NCI-H146 treated with DMSO at 0.1 percent for 48 hours (cell line): ENCODE measurements at regions not wholly inside any gene's neighbourhood (a gene's known extent, or its start where the extent isn't known, plus 50 kb on each side); places are given as distances from the start of the nearest gene placed in this dataset.
A peak's percentile ranks its signal among the peaks of the same experiment; 100 is the strongest.
"Not testable (repeated sequence)": the region's sequence is repeated elsewhere in the genome, so short reads cannot be mapped to it uniquely, and the experiment has no call there.

ENCODE experiments used
- DNase-seq: peaks from one replicate; lab custom pipeline; 2025; ENCODE audit not compliant: unreplicated experiment; lab: John Stamatoyannopoulos, UW

DNA sequence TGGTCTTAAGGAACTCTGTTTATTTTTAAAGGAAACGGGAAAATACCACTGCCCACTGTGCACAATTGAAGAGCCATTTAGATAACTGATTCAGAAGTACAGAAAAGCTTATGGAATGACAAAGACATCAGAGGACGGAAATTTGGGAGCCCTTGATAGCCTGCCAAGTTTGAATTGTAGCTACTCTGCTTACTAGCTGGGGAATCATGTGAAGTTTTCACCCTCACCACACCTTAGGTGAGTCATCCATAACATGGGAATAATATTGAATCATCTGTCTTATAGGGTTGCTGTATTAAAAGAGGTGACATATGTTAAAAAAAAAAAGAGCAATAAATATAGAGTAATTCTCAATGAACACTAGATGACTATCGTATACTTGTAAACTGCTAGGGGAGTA lies 1104.2 kb downstream of the GATA3 start:
- DNase-seq, result no peak

DNA sequence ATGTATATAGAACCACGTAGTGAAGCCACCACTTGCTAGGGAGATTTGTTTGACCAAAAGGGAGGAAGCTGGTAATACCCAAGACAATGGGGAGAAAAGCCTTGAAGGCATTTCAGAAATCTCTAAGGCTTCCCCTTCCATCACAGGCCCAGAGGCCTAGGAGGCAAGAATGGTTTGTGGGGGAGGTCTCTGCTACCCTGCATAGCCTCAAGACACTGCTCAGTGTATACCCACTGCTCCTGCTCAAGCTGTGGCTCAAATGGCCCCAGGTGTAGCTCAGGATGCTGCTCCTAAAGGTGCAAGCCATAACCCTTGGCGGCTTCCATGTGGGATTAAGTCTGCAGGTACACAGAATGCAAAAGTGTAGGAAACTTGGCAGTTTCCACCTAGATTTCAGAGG lies 1105.8 kb downstream of the GATA3 start:
- DNase-seq, result no peak

DNA sequence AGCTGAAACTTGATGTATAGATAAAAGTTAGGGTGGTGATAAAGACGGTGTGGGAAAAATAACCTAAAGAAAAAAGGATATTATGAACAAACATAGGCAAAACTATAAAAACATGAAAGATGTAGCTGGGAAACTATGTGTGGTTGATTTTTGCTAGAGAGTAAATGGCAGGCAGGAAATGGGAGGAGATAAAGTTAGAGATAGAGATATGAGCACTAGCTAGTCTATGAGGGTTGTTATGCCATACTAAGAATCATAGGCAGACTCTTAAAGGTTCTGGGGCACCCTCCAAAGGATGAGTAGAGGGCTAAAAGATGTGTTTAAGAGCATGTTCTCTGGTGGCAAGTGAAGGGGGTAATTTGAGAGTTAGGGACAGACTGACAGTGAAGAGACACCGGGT lies 1109.2 kb downstream of the GATA3 start:
- no peak for DNase-seq

DNA sequence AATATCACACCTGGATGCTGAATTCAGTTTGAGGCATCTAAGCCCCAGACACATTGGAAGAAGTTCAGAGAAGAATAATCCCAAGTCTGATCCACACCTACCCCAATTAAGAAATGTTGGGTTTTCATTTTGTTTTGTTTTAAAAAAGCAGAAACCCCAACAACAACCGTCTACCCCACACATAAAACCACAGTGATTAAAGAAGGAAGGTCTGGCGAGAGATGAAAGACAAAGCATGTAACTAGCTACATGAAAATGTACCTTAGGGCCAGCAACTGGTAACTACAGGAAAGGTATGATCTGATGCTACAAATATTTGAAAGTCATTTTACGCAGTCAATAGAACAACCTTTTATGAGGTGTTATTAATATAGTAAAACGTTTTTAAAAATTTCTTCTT lies 1112.3 kb downstream of the GATA3 start:
- DNase-seq, result no peak

DNA sequence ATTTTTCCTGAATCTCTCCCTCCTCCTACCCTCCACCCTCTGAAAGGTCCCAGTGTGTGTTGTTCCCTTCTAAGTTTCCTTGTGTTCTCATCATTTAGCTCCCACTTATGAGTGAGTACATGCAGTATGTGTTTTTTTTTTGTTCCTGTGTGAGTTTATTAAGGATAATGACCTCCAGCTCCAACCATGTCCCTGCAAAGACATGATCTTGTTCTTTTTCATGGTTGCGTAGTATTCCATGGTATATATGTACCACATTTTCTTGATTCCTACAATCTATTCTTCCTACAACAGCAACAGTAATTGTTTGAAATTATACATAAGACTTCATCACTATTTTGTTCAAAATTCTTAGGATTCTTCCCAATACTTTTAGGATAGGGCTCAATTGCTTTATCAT lies 1117.8 kb downstream of the GATA3 start:
- no peak for DNase-seq

DNA sequence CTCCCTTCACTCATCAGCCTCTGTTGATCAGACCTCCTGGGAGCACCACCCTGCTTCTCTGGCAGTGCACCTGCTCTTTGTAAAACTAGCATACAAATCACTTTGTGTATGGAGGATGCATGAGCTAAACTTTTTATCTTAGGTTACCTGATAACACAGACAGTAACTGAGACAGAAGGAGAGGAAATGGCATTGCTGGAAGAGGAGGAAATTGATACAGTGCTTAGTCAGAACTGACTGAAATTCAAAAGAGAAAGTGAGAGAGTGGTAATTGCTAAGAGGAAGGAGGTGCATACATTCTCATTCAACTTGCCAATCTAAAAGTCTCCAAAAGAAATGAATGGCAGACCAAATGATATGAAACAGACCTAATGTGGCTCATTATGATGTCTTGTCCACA lies 1120.7 kb downstream of the GATA3 start:
- no peak for DNase-seq

DNA sequence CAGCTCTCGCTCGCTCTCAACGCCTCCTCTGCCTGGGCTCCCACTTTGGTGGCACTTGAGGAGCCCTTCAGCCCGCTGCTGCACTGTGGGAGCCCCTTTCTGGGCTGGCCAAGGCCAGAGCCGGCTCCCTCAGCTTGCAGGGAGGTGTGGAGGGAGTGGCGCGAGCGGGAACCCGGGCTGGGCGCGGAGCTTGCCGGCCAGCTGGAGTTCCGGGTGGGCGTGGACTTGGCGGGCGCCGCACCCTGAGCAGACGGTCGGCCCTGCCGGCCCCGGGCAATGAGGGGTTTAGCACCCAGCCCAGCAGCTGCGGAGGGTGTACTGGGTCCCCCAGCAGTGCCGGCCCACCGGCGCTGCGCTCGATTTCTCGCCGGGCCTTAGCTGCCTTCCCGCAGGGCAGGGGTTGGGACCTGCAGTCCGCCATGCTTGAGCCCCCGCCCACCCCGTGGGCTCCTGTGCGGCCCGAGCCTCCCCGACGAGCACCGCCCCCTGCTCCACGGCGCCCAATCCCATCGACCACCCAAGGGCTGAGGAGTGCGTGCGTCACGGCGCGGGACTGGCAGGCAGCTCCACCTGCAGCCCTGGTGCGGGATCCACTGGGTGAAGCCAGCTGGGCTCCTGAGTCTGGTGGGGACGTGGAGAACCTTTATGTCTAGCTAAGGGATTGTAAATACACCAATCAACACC lies 1128.9 kb downstream of the GATA3 start:
- not testable (repeated sequence) for DNase-seq

DNA sequence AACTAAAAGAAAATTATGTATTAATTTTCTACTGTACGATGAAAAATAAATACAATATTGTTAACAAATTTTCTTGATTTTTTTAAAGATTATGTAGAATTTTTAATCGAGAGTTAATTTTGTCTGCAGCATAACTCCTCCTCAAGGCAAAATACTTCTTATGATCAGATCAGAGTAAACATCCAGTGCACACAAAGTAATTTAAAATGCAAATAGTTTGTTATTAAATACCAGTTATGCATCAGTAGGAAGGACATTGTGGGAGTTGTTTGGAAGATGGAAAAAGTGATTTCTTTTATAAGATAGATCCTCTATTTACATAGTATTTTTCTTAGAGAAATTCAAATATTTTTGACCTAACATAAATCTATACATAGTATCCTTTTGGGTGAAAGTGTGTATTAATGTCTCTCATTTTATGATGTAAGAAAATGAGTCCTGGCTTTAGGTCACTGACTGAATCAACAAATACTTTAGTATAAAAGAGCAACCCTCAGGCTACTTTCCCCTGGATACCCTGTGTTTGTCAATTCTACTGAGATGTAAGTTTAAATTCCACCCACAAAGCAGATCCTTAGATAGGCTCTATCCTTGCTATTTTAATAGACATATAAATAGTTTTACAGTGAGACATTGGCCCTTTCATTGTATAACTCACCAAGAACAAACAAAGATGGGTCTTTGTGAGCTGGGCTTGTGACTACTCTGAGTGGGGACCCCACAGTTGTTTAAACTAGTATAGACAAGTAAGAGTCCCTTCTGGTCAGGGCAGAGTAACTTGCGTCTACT lies 1133.7 kb downstream of the GATA3 start:
- DNase-seq, result no peak

DNA sequence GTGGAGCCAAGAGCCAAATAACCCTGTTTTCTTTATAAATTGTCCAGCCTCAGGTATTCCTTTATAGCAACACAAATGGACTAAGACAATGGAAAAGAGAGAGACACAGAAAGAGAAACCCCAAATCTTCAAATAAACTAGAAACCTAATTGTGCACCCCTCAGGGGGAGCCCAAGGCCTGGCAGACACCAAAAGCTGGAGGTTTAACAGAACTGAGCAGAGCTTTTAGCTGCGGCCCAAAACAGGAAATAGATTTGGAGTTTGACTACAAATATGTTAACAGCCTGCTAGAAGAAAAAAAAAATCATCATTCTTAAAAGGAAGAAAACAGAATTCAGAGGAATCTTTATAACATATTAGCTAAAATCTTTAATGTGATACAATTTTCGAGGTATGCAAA lies 1135.0 kb downstream of the GATA3 start:
- no peak for DNase-seq

DNA sequence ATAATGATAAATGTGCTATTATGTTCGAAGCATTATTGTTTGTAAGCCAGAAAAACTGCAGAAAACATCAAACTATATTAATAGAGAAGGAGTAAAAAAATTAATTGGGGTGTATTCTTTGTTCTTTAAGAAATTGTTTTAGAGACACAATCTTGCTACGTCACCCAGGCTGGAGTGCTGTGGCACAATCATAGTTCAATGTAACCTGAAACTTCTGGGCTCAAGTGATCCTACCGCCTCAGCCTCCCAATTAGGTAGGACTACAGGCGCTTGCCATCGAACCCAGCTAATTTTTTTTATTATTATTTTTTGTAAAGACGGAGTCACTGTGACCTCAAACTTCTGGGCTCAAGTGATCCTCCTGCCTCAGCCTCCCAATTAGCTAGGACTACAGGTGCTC lies 1138.6 kb downstream of the GATA3 start:
- DNase-seq, result no peak

DNA sequence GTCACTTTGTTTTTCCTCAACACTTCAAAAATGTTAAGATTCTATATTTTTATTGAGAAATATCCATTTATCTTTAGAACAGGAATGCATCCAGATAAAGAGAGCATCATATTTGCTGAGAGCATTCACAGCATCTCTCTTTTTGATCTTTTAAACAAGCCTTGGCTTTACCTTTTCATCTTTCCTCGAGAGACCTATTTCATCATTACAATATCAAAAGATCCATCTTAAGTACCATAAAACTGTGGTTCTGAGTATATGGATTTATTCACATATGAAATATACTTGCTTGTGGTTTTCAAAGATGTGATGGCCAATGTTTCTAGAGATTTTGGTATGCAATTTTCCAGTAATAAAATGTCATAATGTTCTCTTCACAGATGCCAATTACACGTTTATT lies 1140.9 kb downstream of the GATA3 start:
- no peak for DNase-seq

DNA sequence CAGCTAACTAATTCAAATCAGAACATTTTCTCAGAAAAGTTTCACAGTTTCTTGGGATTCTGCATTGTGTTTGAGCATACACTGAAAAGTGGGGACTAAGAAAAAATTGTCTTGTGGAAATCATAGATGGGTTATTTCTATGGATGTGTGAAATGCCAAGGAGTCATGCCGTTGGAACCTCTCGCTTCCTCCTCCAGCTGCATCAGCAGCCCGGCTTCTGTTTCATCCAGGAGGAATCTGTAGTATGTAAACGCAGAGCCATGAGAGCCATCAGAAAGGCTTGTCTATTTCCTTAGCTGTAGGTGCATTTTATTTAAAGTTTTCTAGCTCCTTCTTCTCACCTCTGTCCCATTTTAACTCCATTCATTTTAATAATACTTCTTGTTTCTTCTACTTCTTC lies 1144.1 kb downstream of the GATA3 start:
- no peak for DNase-seq

DNA sequence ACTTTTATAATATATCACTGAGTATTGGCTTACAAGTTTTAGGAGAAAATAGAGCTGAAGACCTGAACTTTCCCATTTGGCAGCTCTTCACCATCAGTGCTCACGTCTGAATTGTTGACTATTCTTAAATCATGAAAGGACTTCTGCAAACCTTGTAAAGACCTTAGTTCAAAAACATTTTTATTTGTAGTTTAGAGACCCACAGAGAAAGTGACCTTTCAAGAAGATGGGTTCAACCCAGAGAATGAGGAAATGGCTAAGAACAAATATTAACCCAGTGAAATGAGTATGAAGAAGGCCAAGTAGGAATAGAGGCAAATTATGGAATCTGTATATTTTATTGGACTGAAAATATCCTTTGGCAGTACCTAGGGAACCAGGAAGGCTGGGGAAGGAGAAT lies 1151.1 kb downstream of the GATA3 start:
- no peak for DNase-seq

DNA sequence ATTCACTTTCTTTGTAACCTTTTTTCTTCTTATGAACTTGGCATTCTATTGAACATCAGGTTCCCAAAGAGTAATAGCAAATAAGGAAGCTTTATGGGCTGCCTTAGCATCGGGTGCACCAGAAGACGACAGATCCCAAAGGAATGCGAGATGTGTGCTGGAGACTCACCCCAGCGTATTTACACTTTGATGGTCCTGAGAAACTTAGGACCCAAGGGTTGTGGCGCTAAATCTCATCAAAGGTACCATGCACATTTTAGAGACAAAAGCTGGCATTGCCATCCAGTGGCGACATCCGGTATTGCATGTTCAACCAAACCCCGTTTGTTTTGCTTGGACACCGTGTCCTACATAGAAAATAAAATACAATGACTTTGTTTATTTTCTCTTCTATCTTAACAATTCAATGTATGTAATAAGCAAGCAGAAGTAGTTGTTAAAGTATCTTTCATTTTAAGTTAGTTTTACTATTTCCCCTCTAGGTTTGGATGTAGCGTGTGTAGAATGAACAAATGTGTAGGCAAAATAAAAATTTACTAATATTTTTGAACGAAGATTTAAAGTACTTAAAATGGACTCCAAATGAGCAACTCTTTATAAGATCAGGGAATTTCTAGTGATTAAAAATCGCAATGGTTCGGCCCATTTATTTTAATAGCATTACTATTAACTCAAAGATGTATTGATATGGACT lies 1154.8 kb downstream of the GATA3 start:
- DNase-seq, result peak; percentile 14

DNA sequence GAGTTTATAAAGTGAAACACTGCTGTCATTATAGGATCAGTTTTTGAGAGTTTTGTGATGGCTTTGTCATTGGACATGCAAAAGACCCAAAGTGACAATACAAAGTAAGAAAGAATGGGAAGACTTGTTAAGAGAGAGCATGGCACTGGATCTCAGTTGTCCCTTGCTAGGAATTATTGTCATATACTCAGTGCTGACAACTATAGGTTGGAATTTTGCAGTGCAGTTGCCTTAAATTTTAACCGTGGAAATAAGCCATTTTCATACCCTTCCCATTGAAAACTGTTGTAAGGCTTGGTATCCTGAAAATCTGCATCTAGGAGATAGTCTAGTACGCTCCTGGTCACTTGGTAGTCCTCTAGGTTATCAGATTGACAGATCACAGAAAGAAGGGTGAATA lies 1156.7 kb downstream of the GATA3 start:
- no peak for DNase-seq

DNA sequence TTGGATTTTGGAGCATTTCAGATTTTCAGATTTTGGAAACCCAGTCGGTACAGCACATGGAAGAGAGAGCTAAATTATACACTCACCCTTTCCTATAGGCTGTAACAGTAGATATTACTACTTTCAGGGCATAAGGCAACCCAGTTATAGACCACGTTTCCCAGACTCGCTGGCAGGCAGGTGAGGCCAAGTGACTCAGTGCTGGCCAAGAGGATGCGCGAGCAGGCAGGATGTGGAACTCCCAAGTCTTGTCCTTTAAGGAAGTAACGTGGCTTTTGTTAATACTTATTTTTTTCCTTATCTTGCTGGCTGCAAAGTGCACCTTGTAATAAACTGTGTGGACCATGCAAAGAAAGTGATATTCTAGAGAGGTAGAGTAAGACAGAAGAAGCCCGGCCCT lies 1160.1 kb downstream of the GATA3 start:
- no peak for DNase-seq

DNA sequence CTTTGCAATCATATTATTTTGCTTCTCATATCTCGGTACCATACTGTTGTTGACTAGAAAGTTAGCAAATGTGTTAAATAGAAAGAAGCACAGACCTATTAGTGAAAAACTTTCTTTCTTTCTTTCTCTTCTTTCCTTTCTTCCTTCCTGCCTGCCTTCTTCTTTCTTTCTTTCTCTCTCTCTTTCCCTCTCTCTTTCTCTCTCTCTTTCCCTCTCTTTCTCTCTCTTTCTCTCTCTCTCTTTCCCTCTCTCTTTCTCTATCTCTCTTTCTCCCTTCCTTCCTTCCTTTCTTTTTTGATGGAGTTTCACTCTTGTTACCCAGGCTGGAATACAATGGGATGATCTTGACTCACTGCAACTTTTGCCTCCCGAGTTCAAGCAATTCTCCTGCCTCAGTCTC lies 1160.6 kb downstream of the GATA3 start:
- no peak for DNase-seq

DNA sequence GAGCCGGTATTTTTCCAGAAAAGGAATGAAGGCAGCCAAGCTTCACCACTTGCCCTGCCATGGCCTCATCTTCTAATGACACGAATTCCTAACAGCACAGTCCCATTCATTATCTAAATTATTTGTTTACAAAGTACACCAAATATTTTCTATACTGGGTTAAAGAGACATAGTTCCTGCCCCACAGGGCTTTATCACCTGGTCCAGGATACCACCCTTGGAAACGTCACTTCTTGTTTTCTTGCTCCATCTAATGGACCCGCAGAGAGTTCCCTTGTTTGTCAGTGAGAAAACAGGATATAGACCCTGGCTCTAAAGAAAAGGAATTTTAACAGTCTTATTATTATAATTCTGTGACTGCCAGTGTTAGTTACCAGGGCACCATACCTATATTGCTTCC lies 1165.4 kb downstream of the GATA3 start:
- DNase-seq, result peak; percentile 11

DNA sequence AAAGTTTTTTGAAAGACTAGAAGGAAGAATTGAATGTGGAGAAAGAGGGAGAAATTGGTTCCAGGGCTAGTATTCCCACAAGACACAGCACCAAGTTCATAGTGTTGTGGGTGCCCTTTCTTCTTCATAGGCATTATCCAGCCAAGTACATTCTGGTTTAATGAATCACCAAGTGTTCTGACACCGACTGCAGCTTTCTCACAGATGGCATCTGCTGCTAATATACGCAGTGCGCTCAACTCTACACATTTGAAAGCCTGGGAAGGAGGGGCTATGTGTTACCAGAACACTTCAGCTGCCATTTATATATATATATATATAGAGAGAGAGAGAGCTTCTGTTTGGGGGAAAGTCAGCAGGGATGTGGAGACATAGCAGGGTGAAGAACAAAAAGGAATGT lies 1168.4 kb downstream of the GATA3 start:
- no peak for DNase-seq

DNA sequence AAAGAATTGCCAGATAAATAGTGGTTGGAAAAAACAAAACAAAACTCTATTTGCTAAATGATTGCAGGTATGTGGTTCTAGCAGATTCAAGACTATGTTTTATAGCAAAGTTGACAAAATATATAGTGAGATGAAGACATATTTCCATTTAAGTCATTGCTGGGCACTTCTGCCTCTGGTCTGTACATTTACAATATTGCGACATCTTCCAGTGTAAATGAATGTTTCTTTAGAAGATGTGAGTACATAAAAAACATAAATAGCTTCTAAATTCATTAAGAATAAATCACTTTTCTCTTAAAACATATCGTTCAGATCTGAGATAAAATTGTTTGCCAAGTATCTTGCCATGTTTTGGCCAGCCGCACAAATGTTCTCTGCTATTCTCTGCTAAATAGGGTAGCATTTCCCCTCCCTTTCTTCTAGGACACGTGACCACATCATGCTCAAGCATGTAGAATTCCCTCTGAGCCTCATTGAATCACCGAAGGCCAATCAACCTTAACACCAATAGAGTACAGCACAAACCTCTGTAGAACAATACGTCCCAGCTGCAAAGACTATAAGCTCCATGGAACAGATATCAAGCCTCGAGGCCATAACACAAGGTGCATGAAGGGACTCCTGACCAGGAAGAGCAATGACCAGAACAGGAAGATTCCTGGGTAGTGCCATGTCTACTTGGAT lies 1173.3 kb downstream of the GATA3 start:
- no peak for DNase-seq

DNA sequence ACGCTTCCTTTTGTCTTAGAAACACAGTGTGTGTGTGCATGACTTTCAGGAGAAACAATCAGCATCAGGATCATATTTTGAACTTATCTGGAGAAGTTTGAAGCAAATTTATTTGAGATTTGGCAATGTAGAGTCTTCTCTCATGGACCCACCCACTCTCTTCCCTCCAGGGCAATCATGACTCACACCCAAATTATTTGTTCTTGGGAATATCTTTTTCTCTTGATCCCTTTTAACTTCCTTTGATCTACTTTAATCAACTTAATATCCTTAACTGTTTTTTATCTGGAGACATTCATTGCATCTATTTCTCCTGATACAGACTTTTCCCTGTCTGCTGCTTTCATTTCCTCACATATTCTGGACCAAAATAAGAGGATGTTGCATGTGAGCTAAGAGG lies 1174.3 kb downstream of the GATA3 start:
- DNase-seq, result no peak
